HG03469 (cell line): ENCODE measurements at regions not wholly inside any gene's neighbourhood (a gene's known extent, or its start where the extent isn't known, plus 50 kb on each side); places are given as distances from the start of the nearest gene placed in this dataset.
"Not testable (repeated sequence)": the region's sequence is repeated elsewhere in the genome, so short reads cannot be mapped to it uniquely, and the experiment has no call there.

Source experiments
- ATAC-seq: cut with Tn5 transposase; IDR thresholded peaks from one replicate; pipeline ENCODE4 v1.9.1; 2021; ENCODE audit warnings: mild to moderate bottlenecking, moderate library complexity, moderate number of reproducible peaks; ENCODE audit not compliant: unreplicated experiment

- ATAC-seq, result no peak
Observed at GRCh38 chr20:19110285-19110684, 102.2 kb upstream of the SLC24A3 start.

GRCh38 chr20:19110881-19111460 is 101.5 kb upstream of the SLC24A3 start:
- no peak for ATAC-seq

GRCh38 chr20:19112828-19113227 is 99.6 kb upstream of the SLC24A3 start:
- no peak for ATAC-seq

GRCh38 chr20:19113343-19113930 is 99.0 kb upstream of the SLC24A3 start:
- ATAC-seq, result no peak

DNA sequence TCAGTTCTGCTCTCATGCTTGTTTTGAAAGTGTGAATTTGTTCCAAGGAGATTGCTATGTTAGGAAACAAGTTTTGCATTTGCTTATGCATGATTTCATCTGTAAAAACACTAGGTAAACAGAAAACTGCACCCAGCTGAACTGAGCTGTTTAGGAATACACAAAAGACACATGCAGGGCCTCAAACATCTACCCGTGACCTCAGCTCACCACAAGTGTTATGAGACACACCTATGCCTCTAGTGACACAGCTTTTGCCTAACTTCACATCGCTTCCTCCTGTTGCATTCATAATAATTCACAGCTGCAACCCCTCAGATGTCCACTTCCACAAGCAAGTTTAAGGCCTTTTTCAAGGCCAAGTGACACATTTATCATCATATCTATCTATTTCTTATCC is 98.0 kb upstream of the SLC24A3 start:
- ATAC-seq, result no peak

DNA sequence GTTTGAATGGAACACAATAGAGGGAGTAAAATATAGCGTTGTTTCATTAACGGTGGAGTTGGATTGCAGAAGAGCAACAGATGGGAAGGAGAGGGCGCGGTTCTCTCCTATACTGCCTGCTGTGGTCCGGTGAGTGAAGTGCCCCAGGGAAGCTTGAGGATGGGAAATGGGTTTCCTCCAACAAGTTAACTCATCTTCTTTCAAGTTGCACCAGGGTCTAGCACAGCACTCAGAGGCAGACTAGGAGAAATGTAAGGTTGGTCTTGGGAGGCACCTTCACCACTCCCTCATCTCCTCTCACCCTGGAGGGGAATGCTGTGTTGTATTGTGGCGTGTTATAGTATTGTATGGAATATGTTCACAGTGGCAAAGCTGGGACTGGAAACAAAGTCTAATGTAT is 96.9 kb upstream of the SLC24A3 start:
- no peak for ATAC-seq

- no peak for ATAC-seq
Observed at GRCh38 chr20:19120011-19120410, 92.4 kb upstream of the SLC24A3 start.

DNA sequence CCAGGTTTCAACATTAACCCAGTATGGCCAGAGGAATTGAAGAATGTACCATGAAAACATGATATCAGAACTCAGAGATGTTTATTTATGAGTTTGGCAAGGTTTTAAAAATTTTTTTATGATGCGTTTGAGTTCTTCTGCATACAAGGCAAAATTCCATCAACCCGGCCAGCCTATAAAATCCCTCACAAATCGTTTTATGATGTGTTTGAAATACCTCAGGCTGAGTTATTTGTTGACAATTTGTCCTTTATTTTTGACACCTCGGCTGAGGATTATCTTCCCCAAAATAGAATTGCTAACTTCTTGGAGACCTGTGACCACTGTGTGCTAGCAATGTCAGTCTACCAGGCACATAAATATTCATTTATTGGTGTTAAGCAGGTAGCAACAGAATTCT is 91.9 kb upstream of the SLC24A3 start:
- no peak for ATAC-seq

- no peak for ATAC-seq
Observed at GRCh38 chr20:19121463-19121862, 91.0 kb upstream of the SLC24A3 start.

DNA sequence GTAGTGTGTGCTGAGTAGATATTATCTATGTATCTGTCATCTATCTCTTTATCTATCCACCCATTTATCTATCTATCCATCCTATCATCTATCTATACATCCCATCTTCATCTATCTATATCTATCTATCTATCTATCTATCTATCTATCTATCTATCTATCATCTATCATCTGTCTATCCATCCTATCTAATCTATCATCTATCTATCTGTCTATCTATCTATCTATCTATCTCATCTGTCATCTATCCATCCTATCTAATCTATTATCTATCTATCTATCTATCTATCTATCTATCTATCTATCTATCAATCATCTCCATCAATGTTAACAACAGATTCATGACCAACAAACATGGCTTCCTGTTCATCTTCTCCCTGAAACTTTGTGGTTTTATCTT is 90.5 kb upstream of the SLC24A3 start:
- no peak for ATAC-seq

- ATAC-seq, result no peak
Observed at GRCh38 chr20:19122395-19122794, 90.0 kb upstream of the SLC24A3 start.

DNA sequence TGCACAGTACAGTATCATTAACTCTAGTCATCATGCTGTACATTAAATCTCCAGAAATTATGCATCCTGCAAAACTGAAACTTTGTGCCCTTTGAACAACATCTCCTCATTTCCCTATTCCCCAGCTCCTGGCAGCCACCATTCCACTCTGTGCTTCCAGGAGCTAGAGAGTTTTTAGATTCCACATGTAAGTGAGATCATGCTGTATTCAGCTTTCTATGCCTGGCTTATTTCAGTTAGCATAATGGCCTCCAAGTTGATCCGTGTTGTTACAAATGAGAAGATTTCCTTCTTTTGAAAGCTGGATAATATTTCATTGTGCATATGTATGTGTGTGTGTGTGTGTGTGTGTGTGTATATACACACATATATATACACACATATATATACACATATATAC is 86.9 kb upstream of the SLC24A3 start:
- ATAC-seq, result no peak

- ATAC-seq, result no peak
Observed at GRCh38 chr20:19129306-19129705, 83.1 kb upstream of the SLC24A3 start.

GRCh38 chr20:19129976-19130612 is 82.3 kb upstream of the SLC24A3 start:
- ATAC-seq, result no peak

GRCh38 chr20:19130613-19130984 is 81.8 kb upstream of the SLC24A3 start:
- ATAC-seq, result no peak

DNA sequence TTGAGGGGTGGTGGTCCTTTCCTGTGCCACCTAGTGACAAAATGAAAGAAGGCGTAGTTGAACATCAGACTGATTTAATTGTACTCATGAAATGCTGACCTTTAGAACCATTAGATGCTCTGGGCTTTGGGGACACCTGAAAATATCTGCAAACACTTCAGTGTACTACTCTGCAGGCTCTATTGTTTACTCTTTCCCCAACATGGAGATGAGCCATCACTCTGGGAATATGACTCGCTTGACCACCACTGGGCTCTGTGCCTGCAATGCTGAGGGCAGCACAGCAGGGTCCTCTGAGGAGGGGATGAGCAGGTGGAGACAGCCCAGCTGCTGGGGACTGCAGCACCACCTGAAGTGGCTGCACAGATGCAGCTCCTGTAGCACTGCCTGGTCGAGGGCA is 74.8 kb upstream of the SLC24A3 start:
- ATAC-seq, result no peak

- ATAC-seq, result no peak
Observed at GRCh38 chr20:19138758-19139157, 73.7 kb upstream of the SLC24A3 start.

- not testable (repeated sequence) for ATAC-seq
Observed at GRCh38 chr20:19139584-19139983, 72.9 kb upstream of the SLC24A3 start.

GRCh38 chr20:19141998-19142397 is 70.4 kb upstream of the SLC24A3 start:
- no peak for ATAC-seq

GRCh38 chr20:19143890-19144289 is 68.6 kb upstream of the SLC24A3 start:
- ATAC-seq, result no peak

DNA sequence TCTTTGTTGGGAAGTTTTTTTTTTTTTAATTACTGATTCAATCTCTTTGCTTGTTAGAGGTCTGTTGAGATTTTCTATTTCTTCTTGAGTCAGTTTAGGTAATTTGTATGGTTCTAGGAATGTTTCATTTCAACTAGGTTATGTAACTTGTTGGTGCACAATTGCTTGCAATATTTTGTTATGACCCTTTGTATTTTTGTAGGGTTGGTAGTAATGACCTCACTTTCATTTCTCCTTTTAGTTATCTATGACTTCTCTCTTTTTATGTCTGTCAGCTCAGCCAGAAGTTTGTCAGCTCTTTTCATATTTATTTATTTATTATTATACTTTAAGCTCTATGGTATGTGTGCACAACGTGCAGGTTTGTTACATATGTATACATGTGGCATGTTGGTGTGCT is 51.1 kb upstream of the SLC24A3 start:
- no peak for ATAC-seq
